ENCODE measurements at regions not wholly inside any gene's neighbourhood (a gene's known extent, or its start where the extent isn't known, plus 50 kb on each side); places are given as distances from the start of the nearest gene placed in this dataset.
A peak's percentile ranks its signal among the peaks of the same experiment; 100 is the strongest.
"Not testable (repeated sequence)": the region's sequence is repeated elsewhere in the genome, so short reads cannot be mapped to it uniquely, and the experiment has no call there.

GRCh38 chr11:26839911-26840698 lies 118.2 kb upstream of the SLC5A12 start:
- no peak for DNase-seq (ENCODE audit: low read depth, low spot score)

- no peak for DNase-seq (ENCODE audit: low read depth, low spot score)
Measured at GRCh38 chr11:26841818-26842473, 120.1 kb upstream of the SLC5A12 start.

- DNase-seq (ENCODE audit: low read depth, low spot score) = no peak
Measured at GRCh38 chr11:26842478-26843282, 120.8 kb upstream of the SLC5A12 start.

GRCh38 chr11:26843539-26843938 lies 121.7 kb upstream of the SLC5A12 start:
- no peak for DNase-seq (ENCODE audit: low read depth, low spot score)

GRCh38 chr11:26844963-26845362 lies 123.1 kb upstream of the SLC5A12 start:
- DNase-seq (ENCODE audit: low read depth, low spot score) = no peak

- no peak for DNase-seq (ENCODE audit: low read depth, low spot score)
Measured at GRCh38 chr11:26846227-26846626, 124.4 kb upstream of the SLC5A12 start.

GRCh38 chr11:26847459-26847858 lies 125.6 kb upstream of the SLC5A12 start:
- DNase-seq (ENCODE audit: low read depth, low spot score) = no peak

- no peak for DNase-seq (ENCODE audit: low read depth, low spot score)
Measured at GRCh38 chr11:26847977-26848376, 126.1 kb upstream of the SLC5A12 start.

- no peak for DNase-seq (ENCODE audit: low read depth, low spot score)
Measured at GRCh38 chr11:26849036-26849435, 127.2 kb upstream of the SLC5A12 start.

GRCh38 chr11:26851291-26851690 lies 129.4 kb upstream of the SLC5A12 start:
- DNase-seq (ENCODE audit: low read depth, low spot score) = no peak

- DNase-seq (ENCODE audit: low read depth, low spot score) = no peak
Measured at GRCh38 chr11:26851696-26852095, 129.8 kb upstream of the SLC5A12 start.

GRCh38 chr11:26858098-26858497 lies 135.8 kb upstream of the FIBIN start:
- DNase-seq (ENCODE audit: low read depth, low spot score) = no peak

- DNase-seq (ENCODE audit: low read depth, low spot score) = no peak
Measured at GRCh38 chr11:26859416-26859815, 134.5 kb upstream of the FIBIN start.

GRCh38 chr11:26860091-26860780 lies 133.7 kb upstream of the FIBIN start:
- no peak for DNase-seq (ENCODE audit: low read depth, low spot score)

- no peak for DNase-seq (ENCODE audit: low read depth, low spot score)
Measured at GRCh38 chr11:26860895-26861294, 133.0 kb upstream of the FIBIN start.

GRCh38 chr11:26862801-26863200 lies 131.1 kb upstream of the FIBIN start:
- no peak for DNase-seq (ENCODE audit: low read depth, low spot score)

- DNase-seq (ENCODE audit: low read depth, low spot score) = no peak
Measured at GRCh38 chr11:26865703-26866102, 128.2 kb upstream of the FIBIN start.

- DNase-seq (ENCODE audit: low read depth, low spot score) = no peak
Measured at GRCh38 chr11:26867286-26867685, 126.6 kb upstream of the FIBIN start.

- peak; percentile 6 for DNase-seq (ENCODE audit: low read depth, low spot score)
Measured at GRCh38 chr11:26878959-26879581, 114.8 kb upstream of the FIBIN start.

GRCh38 chr11:26882363-26882880 lies 111.5 kb upstream of the FIBIN start:
- not testable (repeated sequence) for DNase-seq (ENCODE audit: low read depth, low spot score)

GRCh38 chr11:26891501-26891900 lies 102.4 kb upstream of the FIBIN start:
- no peak for DNase-seq (ENCODE audit: low read depth, low spot score)
